Right atrium auricular region (tissue), 2 donors: ENCODE measurements at regions not wholly inside any gene's neighbourhood (a gene's known extent, or its start where the extent isn't known, plus 50 kb on each side); places are given as distances from the start of the nearest gene placed in this dataset.

ENCODE experiments used
- DNase-seq: peaks from one replicate; pipeline ENCODE4 v3.0.0-alpha.2; 2019; ENCODE audit warnings: low spot score
- H3K27ac ChIP-seq, 2 donors: fragments of 200-600 bp; sonication (generic); 1 replicate in 1 of 2; 2 replicates in 1 of 2; pipeline ENCODE4 v1.5.1; 2016 to 2019
- H3K27me3 ChIP-seq, 2 donors: fragments of 200-600 bp; sonication (generic); one replicate each; pipeline versions ENCODE4 v1.5.1 to v1.6.0; 2017 to 2019
- H3K36me3 ChIP-seq: fragments of 200-600 bp; sonication (generic); one replicate; pipeline ENCODE4 v1.5.1; 2016
- H3K4me1 ChIP-seq, 2 donors: fragments of 200-600 bp; sonication (generic); one replicate each; pipeline versions ENCODE4 v1.5.1 to v1.6.0; 2017 to 2019
- H3K4me3 ChIP-seq, 2 donors: fragments of 200-600 bp; sonication (generic); 1 replicate in 1 of 2; 2 replicates in 1 of 2; pipeline ENCODE4 v1.5.1; 2017 to 2019; ENCODE audit warnings: mild to moderate bottlenecking in 1 of 2, moderate library complexity in 1 of 2
- H3K9me3 ChIP-seq, 2 donors: fragments of 200-600 bp; sonication (generic); one replicate each; pipeline ENCODE4 v1.5.1; 2019
- TF ChIP-seq, protein P1 (sequence below), 2 donors: fragments of 200-600 bp; sonication (generic); IDR thresholded peaks; one replicate each; pipeline ENCODE4 v1.5.1; 2019; ENCODE audit warnings: antibody characterized with exemption in 2 of 2

DNA sequence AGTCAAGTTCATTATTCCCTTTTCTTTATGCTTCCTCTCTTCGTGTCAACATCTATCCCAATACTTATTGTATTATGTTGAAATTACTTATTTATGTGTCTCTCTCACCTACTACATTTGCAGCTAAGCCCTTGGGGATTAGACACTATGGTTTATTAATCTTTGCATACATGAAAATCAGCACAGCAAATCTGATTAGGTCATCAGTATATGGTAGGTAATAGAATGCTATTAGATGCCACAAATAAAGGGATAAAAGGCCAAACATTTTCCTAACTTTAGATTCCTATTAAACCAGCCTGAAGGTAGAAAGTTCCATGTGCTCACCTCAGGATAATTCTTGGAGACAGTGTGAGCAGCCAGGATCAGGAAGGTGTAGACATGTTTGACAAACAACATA is 490.1 kb upstream of the MPDZ start:
- Histone ChIP-seq H3K4me3 (no peak overlapping the region), H3K36me3 (no peaks in the 10 kb centered on the region), H3K27me3 (no peaks in the 10 kb centered on the region), H3K27ac (no peak overlapping the region), H3K9me3 (no peaks in the 10 kb centered on the region), H3K4me1 (no peaks in the 10 kb centered on the region)
- no peak for DNase-seq
- TF ChIP-seq, protein P1, sequence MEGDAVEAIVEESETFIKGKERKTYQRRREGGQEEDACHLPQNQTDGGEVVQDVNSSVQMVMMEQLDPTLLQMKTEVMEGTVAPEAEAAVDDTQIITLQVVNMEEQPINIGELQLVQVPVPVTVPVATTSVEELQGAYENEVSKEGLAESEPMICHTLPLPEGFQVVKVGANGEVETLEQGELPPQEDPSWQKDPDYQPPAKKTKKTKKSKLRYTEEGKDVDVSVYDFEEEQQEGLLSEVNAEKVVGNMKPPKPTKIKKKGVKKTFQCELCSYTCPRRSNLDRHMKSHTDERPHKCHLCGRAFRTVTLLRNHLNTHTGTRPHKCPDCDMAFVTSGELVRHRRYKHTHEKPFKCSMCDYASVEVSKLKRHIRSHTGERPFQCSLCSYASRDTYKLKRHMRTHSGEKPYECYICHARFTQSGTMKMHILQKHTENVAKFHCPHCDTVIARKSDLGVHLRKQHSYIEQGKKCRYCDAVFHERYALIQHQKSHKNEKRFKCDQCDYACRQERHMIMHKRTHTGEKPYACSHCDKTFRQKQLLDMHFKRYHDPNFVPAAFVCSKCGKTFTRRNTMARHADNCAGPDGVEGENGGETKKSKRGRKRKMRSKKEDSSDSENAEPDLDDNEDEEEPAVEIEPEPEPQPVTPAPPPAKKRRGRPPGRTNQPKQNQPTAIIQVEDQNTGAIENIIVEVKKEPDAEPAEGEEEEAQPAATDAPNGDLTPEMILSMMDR (IDR thresholded peaks at IDR 0.05) = no peak

DNA sequence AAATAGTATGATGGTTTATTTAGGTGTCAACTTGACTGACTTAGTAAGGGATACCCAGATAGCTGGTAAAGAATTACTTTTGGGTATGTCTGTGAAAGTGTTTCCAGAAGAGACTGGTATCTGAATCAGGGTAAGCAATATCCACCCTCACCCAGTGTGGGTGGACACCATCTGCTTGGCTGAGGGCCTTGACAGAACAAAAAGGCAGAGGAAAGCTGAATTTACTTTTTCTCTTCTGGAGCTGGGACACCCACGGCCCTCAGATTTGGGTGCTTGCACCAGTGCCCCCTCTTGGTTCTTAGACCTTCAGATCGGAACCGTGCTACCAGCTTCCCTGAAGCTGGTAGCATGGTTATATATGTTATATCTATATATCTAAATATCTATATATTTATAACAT is 489.5 kb upstream of the MPDZ start:
- no peak overlapping the region for H3K4me3 ChIP-seq
- no peak for DNase-seq
- no peaks in the 10 kb centered on the region for H3K4me1 ChIP-seq
- no peaks in the 10 kb centered on the region for H3K27me3 ChIP-seq
- H3K27ac ChIP-seq = no peak overlapping the region
- no peaks in the 10 kb centered on the region for H3K36me3 ChIP-seq
- H3K9me3 ChIP-seq = no peaks in the 10 kb centered on the region
- TF ChIP-seq, protein P1 (IDR thresholded peaks at IDR 0.05) = no peak

DNA sequence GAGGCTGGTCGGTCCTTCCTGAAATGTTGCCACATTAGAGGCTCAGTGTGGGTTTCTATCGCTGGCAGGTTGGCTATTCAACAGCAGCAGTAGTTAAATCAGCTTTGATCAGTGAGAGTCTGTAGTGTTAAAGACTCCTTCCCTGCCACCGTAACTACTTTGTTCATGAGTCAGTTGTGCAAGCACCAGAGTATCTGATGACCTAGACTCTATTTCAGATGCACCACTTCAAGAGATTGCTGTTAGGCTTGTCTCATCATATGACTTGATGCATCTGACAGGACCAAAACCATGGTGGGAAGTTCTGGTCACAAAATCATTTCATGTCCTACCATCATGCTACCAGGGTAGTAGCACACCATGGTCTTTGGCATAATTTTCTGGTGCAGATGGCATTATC is 482.7 kb upstream of the MPDZ start:
- H3K27ac ChIP-seq = no peak overlapping the region
- H3K9me3 ChIP-seq = no peaks in the 10 kb centered on the region
- DNase-seq = no peak
- H3K36me3 ChIP-seq = no peaks in the 10 kb centered on the region
- TF ChIP-seq, protein P1 (IDR thresholded peaks at IDR 0.05) = no peak
- no peaks in the 10 kb centered on the region for H3K4me1 ChIP-seq
- no peaks in the 10 kb centered on the region for H3K27me3 ChIP-seq
- no peak overlapping the region for H3K4me3 ChIP-seq

DNA sequence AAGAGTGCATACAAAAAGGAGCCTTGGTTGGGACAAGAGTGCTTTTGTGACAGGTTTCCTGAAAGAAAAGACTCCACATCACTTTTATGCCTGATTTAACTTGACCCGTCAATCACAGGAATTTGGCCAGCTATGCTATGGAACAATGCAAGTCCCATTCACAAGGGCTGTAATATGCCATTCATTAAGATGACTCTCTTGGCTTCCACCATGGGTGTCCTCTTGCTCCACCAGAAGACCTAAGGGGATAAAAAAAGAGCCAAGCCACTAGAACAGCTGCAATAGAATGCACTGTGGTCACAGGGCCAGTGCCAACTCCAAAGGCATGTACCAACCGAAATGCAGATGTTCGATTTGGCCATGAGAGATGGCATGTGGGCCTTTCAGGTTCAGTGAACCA is 480.1 kb upstream of the MPDZ start:
- DNase-seq = no peak
- H3K9me3 ChIP-seq = no peaks in the 10 kb centered on the region
- H3K4me3 ChIP-seq = no peak overlapping the region
- TF ChIP-seq, protein P1 (IDR thresholded peaks at IDR 0.05) = no peak
- no peak overlapping the region for H3K27ac ChIP-seq
- no peaks in the 10 kb centered on the region for H3K4me1 ChIP-seq
- no peaks in the 10 kb centered on the region for H3K36me3 ChIP-seq
- no peaks in the 10 kb centered on the region for H3K27me3 ChIP-seq

DNA sequence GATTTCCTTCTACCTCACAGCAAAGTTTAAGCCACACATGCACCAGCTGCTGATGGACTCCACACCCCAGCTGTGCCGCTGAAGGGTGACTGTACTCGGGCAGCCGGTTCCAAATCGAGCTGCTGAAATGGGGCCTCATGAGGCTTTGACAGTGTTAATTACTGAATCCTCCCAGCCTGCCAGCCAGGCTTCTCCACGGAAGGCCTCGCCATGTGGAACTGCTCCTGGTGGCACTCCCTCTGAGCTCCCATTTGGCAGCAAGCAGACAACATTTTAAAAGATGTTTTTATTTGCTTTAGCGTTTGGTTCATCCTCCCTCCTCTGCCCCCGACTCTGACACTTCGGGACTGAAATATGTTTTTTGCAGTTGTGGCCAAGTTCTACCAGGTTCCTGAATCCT is 479.4 kb upstream of the MPDZ start:
- no peak overlapping the region for H3K27ac ChIP-seq
- no peak for DNase-seq

DNA sequence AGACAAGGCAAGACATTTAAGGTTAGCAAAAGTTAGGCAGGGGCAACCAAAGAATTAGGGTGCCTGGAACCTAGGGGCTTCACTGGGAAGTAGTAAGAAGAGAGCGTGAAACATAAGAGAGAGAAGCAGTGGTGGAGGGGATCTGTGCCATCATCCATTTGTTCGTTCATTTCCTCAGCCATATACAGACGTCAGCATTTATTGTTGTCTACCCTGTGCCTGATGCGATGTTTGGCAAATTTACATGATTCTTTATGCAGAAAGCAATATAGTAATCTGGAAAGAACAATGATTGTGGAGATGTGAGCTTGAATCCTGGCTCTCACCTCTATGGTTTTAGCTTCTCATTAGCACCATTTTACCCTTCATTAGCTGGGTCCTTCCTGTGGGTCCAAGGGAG is 477.5 kb upstream of the MPDZ start:
- Histone ChIP-seq H3K27ac (no peak overlapping the region), H3K36me3 (no peaks in the 10 kb centered on the region), H3K9me3 (no peaks in the 10 kb centered on the region), H3K4me1 (no peaks in the 10 kb centered on the region), H3K27me3 (no peaks in the 10 kb centered on the region), H3K4me3 (no peak overlapping the region)
- TF ChIP-seq, protein P1 (IDR thresholded peaks at IDR 0.05) = no peak
- no peak for DNase-seq

More for the DNA sequence above, 479.4 kb upstream of the MPDZ start:
- Histone ChIP-seq H3K27me3 (no peaks in the 10 kb centered on the region), H3K4me1 (no peaks in the 10 kb centered on the region), H3K9me3 (no peaks in the 10 kb centered on the region), H3K4me3 (no peak overlapping the region), H3K36me3 (no peaks in the 10 kb centered on the region)
- TF ChIP-seq, protein P1 (IDR thresholded peaks at IDR 0.05) = no peak
